NCI-H2107 treated with DMSO at 0.1 percent for 48 hours (cell line): ENCODE measurements at regions not wholly inside any gene's neighbourhood (a gene's known extent, or its start where the extent isn't known, plus 50 kb on each side); places are given as distances from the start of the nearest gene placed in this dataset.

Experiments used
- DNase-seq: peaks from one replicate; lab custom pipeline; 2025; ENCODE audit not compliant: unreplicated experiment; lab: John Stamatoyannopoulos, UW

DNA sequence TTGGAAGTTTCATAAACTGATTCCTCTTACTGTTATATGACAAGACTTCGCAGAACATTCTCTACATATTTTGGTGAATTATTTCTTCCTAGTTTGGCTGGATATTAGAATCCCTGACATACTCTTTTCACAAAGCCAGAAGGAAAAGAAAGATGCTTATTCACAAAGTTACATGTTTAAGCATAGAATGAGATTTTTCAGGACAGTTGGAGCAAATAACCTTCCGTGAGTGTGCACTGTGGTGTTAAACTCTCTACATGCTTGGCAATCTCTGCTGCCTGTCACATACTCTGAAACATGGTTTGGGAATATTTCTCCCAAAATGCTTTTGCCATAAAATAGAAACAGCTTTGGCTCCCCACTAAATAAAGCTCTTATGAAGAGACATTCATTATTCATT is 230.0 kb upstream of the MTNR1B start:
- DNase-seq: no peak

GRCh38 chr11:92740276-92740675 is 229.2 kb upstream of the MTNR1B start:
- no peak for DNase-seq

GRCh38 chr11:92744929-92745585 is 224.4 kb upstream of the MTNR1B start:
- peak; percentile 10 for DNase-seq

DNA sequence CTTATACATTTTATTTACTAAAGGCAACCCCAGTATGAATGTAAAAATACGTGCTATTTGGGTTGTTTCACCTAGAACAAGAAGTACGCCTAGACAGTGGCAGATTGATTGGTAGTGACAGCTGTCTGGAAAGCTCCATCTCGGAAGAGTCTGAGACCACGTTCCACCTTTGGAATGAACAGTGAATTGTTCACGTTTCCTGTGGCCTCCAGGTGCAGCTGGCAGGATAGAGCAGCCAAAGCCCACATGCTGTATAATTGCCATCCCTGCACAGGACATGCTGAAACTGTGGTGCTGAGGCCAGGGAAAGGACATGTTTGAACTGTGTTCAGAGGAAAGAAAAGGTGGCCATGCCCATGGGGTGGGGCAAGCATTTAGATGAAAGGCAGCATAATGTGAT is 218.7 kb upstream of the MTNR1B start:
- DNase-seq: no peak

DNA sequence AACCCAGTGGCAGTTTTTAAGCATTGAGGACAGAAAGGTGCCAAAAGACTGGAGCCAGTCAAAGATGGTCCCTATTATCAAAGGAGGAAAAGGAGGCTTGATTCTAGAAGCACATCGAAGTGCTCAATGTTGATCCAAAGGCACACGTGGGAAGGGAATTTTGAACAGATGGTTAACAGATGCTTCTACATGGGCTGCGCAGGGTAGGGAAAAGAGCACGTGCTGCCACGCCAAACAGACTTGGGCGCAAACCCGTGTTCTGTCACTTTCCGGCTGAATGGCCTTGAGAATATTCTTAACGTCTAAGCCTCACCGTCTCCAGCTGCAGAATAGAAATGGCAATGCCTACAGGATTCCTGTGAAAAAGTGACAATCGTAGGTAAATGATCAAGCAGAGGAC is 217.9 kb upstream of the MTNR1B start:
- no peak for DNase-seq

GRCh38 chr11:92752122-92752521 is 217.3 kb upstream of the MTNR1B start:
- no peak for DNase-seq

DNA sequence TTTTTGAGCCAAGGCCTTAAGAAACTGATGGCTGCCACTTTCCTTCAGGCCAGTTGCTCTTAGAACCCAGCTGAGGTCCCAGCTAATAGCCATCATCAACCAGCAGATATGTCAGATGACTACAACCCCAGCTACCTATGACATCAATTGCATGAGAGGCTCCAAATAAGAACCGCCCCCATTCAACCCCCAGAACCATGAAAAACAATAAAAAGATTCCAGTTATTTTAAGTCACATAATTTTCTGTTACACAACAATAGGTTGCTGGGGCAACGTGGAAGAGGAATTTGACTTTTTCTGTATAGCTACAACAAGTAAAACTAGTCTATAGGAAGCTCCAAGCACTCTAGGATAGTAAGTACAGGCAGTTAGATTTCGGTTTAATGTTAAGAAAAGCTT is 216.3 kb upstream of the MTNR1B start:
- DNase-seq: no peak

- no peak for DNase-seq
Measured at GRCh38 chr11:92758241-92758780, 211.1 kb upstream of the MTNR1B start.

DNA sequence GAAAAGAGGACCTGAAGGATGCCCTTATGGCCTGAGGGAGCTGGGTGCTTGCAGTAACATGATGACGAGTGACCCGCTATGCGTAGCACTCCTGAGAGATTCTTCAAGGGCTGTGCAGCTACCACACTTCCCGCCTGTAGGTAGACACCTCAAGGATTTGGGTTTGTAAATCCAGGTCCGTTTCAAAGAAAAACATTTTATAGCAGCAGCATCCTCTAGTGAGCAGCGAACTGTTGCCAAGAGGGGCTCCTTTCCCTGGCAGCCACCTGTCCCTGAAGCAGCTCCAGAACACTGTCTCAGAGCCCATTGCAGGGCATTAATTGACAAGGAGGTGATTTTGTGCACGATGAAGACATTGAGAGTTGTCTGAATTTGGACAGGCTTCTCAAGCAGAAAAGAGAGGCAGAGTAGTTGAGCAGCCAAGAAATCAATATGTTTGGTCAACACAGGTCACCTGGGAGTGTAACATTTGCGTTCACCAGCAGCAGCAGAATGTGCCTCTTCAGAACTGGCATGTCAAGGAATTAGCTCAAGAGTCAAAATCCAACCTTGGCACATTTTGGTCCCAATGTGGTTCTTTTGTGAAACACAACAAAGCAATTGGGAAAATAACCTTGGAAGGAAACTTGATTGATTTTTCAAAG is 209.8 kb upstream of the MTNR1B start:
- DNase-seq: no peak

GRCh38 chr11:92762121-92762540 is 207.3 kb upstream of the MTNR1B start:
- no peak for DNase-seq

- DNase-seq: no peak
Measured at GRCh38 chr11:92763336-92763735, 206.1 kb upstream of the MTNR1B start.

DNA sequence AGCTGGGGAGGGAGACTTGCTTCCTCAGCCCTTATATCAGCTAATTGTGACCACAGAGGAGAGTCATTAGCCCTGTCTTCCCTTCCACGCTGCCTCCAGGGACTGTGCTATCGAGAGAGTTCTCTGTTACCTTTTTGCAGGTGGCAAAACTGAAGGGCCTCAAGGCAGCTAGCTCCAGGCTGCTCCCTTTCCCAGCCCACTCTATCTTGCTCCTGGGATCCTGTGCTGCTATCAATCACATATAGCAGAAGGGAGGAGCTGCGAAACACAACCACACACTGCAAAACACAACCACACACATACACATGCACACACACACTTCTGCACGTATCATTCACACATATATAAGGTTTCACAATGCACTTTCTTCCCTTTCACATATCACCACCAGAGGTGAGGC is 205.3 kb upstream of the MTNR1B start:
- DNase-seq: no peak

DNA sequence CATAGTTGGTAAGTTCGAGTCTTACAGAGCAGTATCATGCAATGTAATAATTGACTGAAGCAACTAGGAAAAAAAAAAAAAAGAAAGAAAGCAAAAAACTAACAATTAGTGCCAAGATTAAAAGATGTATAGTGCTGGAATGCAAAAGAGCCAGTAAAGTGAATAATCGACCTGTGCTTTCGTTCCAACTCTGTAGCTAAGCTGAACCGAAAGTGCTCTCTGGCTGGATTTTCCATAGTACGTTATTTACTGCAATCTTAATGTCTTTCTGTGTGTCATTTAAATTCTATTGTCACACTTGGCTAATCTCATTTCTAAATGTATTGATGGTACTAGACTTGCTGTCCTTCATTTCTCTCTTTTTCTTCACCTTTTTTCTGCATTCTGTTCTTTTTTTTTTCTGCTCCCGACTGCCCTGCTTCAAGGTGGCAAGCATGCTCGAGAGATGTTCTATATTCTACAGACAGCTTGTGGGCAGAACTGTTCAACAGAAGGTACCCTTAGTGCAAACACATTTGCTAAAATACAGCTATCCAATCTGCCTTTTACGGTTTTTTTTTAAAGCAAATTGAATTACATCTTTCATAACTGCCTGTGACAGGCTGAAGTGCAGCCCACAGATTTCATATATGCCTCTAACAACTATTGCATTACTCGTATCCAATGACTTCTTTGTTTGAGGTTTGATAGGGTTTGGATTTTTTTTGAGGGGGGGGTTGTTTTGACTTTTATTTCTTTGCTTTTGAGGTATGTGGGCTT is 204.2 kb upstream of the MTNR1B start:
- DNase-seq: no peak

DNA sequence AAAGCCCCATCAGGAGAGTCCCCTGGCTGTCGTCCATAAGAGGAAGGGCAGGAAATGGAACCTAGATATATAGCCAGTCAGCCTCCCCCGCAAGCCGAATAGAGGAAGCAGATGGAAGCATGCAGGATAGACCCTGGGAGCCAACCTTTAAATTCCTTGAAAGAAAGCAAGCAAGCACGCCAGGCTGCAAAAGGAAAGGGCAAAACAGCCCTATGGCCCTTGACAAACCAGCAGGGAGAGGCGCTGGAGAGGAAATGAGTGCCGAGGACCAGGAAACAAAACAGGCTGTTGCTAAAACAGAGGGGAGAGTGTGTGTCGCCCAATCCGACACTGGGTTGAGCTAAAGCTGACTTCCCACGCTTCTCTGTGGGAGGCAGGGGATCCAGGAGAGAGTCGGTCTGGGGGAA is 203.5 kb upstream of the MTNR1B start:
- no peak for DNase-seq

GRCh38 chr11:92766698-92767097 is 202.8 kb upstream of the MTNR1B start:
- no peak for DNase-seq

DNA sequence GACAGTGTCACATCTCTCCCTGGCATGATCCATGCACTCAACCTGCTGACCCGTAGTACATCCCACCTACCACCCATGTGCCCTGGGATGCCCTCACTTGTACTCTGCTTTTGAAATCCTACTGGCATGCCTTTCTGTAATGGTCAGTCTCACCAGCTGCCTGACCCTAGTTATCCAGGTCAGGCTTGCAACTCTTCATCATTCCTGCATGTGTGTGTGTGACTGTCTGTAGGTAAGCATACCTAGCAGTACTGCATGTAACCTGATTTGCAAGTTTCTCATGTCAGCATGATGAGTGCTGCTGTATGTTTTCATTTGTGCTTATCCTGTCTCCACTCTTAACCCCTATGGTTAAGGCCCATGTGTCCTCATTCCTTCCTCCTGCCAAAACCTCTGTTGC is 202.0 kb upstream of the MTNR1B start:
- DNase-seq: no peak

DNA sequence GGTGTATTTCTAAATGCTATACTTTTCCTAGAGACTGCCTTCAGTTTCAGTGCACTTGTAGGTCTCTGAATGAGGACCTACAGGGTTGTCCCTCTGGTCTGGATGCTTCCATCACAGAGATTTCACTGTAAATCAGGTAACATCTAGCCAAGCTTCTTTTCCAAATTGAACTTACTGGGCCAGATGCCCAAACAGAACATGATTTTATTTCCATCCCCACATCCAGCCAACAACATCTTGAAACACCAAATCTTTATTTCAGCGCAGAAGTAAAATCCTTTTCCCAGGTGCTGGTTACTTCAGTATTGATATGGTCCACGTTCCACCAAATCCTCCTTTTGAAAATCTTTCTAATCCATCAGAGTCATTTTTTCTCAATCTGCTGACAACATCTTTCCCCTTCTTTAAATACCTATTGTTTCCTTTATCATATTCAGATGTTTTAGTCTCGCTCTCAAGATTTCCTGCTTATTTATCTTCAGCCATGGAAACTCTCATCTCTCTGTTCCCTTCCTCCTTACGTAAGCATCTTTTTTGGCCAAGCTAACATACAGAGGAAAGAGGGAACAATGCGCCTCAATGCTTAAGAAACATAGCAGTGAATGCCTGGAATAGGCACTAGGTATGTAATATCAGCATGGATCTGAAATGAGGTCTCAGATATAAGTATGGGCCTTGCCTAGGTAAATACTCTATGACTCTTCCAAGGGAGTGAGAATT is 201.2 kb upstream of the MTNR1B start:
- no peak for DNase-seq

- DNase-seq: no peak
Measured at GRCh38 chr11:92769112-92769511, 200.3 kb upstream of the MTNR1B start.

DNA sequence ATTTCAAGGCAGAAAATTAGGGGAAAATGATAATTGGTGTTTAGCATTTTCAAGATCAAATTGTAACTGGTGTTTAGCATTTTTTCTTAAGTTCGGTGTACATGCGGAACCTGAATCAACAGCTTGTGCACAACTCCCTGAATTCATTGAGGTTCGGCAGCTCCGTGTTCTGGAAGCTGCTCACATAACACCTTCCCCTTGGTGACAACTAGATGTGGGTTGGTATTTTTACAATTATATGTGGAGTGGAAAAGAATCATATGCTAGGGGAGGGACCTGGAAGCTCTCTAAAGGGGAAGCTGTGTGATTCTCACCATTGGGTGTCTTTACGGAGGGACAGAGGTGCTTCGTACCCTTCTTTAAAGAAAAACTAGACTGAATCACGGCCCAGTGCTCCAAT is 199.0 kb upstream of the MTNR1B start:
- no peak for DNase-seq

DNA sequence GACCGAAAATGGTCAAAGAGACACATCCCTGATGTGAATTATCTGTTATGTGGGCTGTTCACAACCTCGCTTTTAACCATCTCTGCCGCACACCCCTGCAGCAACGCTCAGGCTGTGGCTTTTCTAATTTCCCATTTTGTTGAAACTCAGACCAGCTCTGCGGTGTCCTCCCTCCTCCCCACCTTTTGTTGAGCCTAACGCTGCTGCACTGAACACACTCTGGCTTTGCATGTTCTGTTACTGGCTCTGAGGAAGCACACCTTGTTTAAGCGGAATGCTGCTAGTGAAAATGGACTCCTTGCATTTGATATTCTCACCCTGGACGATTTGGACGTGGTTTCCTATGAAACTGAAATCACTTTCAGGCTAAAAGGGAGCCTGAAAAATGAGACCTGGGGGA is 198.5 kb upstream of the MTNR1B start:
- no peak for DNase-seq

DNA sequence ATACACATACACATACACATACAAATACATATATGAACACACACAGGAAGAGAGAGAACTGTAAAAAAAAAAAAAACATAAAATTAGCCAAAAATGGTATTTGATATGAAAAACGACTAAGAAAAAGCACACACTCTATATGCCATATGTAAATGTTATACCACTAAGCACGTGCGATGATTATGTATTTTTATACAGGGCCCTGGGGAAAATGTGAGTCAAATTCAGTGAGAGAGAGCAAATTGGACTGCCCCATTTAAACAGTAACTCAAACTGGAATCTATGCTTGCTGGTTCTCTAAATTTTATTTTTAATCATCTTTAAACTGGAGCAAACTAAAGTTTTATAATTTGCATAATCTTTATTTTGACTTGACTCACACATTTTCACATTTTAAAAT is 197.8 kb upstream of the MTNR1B start:
- DNase-seq: no peak
